ENCODE measurements at regions not wholly inside any gene's neighbourhood (a gene's known extent, or its start where the extent isn't known, plus 50 kb on each side); places are given as distances from the start of the nearest gene placed in this dataset.

DNA sequence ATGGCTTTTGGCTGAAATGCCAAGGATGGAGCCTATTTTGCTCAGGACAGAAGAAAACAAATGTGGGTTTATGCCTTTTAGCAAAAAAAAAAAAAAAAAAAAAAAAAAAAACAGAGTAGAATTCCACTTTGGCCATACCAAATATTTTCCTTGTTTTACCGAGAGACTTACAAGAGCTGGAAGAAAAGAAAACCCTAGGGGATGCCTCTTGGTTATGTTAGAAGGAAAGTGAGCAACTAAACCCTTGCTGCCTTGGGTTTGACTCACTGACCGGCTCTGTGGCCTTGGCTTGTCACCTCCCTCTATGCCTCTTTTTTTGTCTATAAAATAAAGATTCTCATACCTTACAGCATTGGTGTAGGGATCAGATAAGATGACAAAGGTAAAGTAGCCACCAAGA, 69.6 kb upstream of the ABCA1 start:
- H3K27me3 ChIP-seq (ENCODE audit: control insufficient read depth in 2 of 2, insufficient read depth in 2 of 2, low read length in 2 of 2), result no peaks in the 10 kb centered on the region
- intact Hi-C loops (cut with micrococcal nuclease) (no loop called here), dilution Hi-C loops (cut with MboI; ENCODE audit: extremely low pct_ligation_motif_present, low sequenced_read_pairs) (no loop called here)
- no peak for FAIRE-seq
- no peak overlapping the region for H3K4me3 ChIP-seq (replicated peaks in 1 of 3; ENCODE audit: insufficient read depth in 1 of 3, low read depth in 1 of 3, low read length in 3 of 3)
- TF ChIP-seq, protein P1, sequence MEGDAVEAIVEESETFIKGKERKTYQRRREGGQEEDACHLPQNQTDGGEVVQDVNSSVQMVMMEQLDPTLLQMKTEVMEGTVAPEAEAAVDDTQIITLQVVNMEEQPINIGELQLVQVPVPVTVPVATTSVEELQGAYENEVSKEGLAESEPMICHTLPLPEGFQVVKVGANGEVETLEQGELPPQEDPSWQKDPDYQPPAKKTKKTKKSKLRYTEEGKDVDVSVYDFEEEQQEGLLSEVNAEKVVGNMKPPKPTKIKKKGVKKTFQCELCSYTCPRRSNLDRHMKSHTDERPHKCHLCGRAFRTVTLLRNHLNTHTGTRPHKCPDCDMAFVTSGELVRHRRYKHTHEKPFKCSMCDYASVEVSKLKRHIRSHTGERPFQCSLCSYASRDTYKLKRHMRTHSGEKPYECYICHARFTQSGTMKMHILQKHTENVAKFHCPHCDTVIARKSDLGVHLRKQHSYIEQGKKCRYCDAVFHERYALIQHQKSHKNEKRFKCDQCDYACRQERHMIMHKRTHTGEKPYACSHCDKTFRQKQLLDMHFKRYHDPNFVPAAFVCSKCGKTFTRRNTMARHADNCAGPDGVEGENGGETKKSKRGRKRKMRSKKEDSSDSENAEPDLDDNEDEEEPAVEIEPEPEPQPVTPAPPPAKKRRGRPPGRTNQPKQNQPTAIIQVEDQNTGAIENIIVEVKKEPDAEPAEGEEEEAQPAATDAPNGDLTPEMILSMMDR (IDR thresholded peaks at IDR 0.05; ENCODE audit: extremely low read depth in 1 of 2, insufficient read depth in 1 of 2, low read depth in 1 of 2, low read length in 2 of 2), result no peak
- TF ChIP-seq GATA2 (IDR thresholded peaks at IDR 0.05; ENCODE audit: insufficient read depth, insufficient read length, low read depth, low read length) (no peak), JUN (IDR thresholded peaks at IDR 0.05; ENCODE audit: borderline replicate concordance, insufficient read depth, insufficient read length, low read depth) (no peak), POLR2AphosphoS5 (IDR thresholded peaks at IDR 0.05; ENCODE audit: insufficient read depth, low read depth, low read length) (no peak), MYC (IDR thresholded peaks at IDR 0.05; ENCODE audit: low read depth, low read length) (no peak), EZH2 (IDR thresholded peaks at IDR 0.05; ENCODE audit: borderline replicate concordance, low read depth, low read length, severe bottlenecking) (no peak), FOS (IDR thresholded peaks at IDR 0.05; ENCODE audit: borderline replicate concordance, insufficient read depth, low read length) (no peak), POLR2A (IDR thresholded peaks at IDR 0.05; ENCODE audit: low read depth, low read length) (no peak)
- TF ChIP-seq, protein P2, sequence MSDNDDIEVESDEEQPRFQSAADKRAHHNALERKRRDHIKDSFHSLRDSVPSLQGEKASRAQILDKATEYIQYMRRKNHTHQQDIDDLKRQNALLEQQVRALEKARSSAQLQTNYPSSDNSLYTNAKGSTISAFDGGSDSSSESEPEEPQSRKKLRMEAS (IDR thresholded peaks at IDR 0.05; ENCODE audit: insufficient read depth, insufficient read length), result no peak
- no peak overlapping the region for H2AFZ ChIP-seq (ENCODE audit: low read depth, low read length)
- no peak overlapping the region for H3K27ac ChIP-seq (ENCODE audit: insufficient read depth, low read depth, low read length)
- no peaks in the 10 kb centered on the region for H3K9me3 ChIP-seq (replicated peaks; ENCODE audit: control insufficient read depth, insufficient read depth, low read length)
- no peaks in the 10 kb centered on the region for H3K4me1 ChIP-seq (ENCODE audit: control insufficient read depth, extremely low read depth, insufficient read depth, low read length)
- no peaks in the 10 kb centered on the region for H3K9me1 ChIP-seq (replicated peaks; ENCODE audit: control insufficient read depth, extremely low read depth, insufficient read depth, low read length)
- H3K36me3 ChIP-seq (ENCODE audit: control insufficient read depth in 2 of 2, extremely low read depth in 1 of 2, insufficient read depth in 2 of 2, low read length in 2 of 2), result no peaks in the 10 kb centered on the region
- no peak for DNase-seq (ENCODE audit: low read depth, low spot score)
- BruUV-seq (replicated peaks), result no TSS peak
- no peaks in the 10 kb centered on the region for H4K20me1 ChIP-seq (replicated peaks; ENCODE audit: control insufficient read depth, extremely low read depth, insufficient read depth, low read length)
- ChIA-PET CTCF (interaction anchor here (1.2 to 1.6 kb wide), 3 partner anchors 63 to 134 kb away, joined by 3 to 7 read pairs (median 3); no protein-coding TSS in a partner anchor), POLR2A (no interaction called here)
- no peak overlapping the region for H3K4me2 ChIP-seq (ENCODE audit: insufficient read depth, low read length)
- H3K79me2 ChIP-seq (ENCODE audit: control insufficient read depth, insufficient read depth, low read length), result no peaks in the 10 kb centered on the region
- no peak overlapping the region for H3K9ac ChIP-seq (replicated peaks; ENCODE audit: extremely low read depth, insufficient read depth, low read length)

All from endothelial cell of umbilical vein (primary cell).